SK-N-SH treated with all-trans-retinoic acid at 6 μM for 48 hours (cell line): ENCODE measurements at regions not wholly inside any gene's neighbourhood (a gene's known extent, or its start where the extent isn't known, plus 50 kb on each side); places are given as distances from the start of the nearest gene placed in this dataset.
"Not testable (repeated sequence)": the region's sequence is repeated elsewhere in the genome, so short reads cannot be mapped to it uniquely, and the experiment has no call there.

Experiments
- ARNTL ChIP-seq: fragments of 450-650 bp; formaldehyde crosslinking; IDR thresholded peaks from 2 replicates; pipeline ENCODE4 v1.5.0; 2020; ENCODE audit warnings: low read depth, mild to moderate bottlenecking, moderate library complexity, borderline replicate concordance
- BACH2 ChIP-seq: fragments of 250-450 bp; sonication (Bioruptor Pico); IDR thresholded peaks from 2 replicates; pipeline ENCODE4 v1.9.0; 2021; ENCODE audit warnings: mild to moderate bottlenecking, borderline replicate concordance
- GLIS3 ChIP-seq: fragments of 250-450 bp; sonication (Bioruptor Pico); IDR thresholded peaks from 2 replicates; pipeline ENCODE4 v1.5.0; 2020; ENCODE audit warnings: mild to moderate bottlenecking, moderate library complexity
- ZNF565 ChIP-seq: fragments of 450-650 bp; formaldehyde crosslinking; conservative IDR thresholded peaks from 2 replicates; pipeline ENCODE4 v1.5.0; 2020; ENCODE audit warnings: low read depth, mild to moderate bottlenecking, moderate library complexity
- TF ChIP-seq, protein P1 (sequence below): fragments of 250-450 bp; sonication (Bioruptor Pico); IDR thresholded peaks from 2 replicates; pipeline ENCODE4 v1.8.0; 2020; ENCODE audit warnings: mild to moderate bottlenecking, moderate library complexity, borderline replicate concordance
- TF ChIP-seq, protein P2 (sequence below): fragments of 250-450 bp; sonication (Bioruptor Pico); IDR thresholded peaks from 2 replicates; pipeline ENCODE4 v1.5.1; 2020; ENCODE audit warnings: low read depth, mild to moderate bottlenecking, moderate library complexity
- TF ChIP-seq, protein P3 (sequence below): fragments of 250-450 bp; sonication (Bioruptor Pico); IDR thresholded peaks from 2 replicates; pipeline ENCODE4 v1.5.0; 2020; ENCODE audit warnings: mild to moderate bottlenecking, moderate library complexity
- TF ChIP-seq, protein P4 (sequence below): fragments of 250-450 bp; sonication (Bioruptor Pico); IDR thresholded peaks from 2 replicates; pipeline ENCODE4 v1.5.1; 2021; ENCODE audit warnings: mild to moderate bottlenecking, moderate library complexity

DNA sequence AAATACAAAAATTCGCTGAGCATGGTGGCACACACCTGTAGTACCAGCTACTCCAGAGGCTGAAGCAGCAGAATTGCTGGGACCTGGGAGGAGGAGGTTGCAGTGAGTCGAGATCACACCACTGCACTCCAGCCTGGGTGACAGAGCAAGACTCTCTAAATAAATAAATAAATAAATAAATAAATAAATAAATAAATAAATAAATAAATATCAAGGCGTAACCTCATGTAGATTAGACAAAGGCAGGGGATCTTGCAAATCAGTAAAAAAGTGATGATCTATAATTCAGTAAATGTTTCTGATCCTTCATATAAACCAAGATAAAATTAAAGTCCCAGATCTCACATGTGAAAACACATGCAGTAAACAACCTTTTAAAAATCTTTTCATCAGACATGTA is 425.6 kb downstream of the MRPL39 start:
- TF ChIP-seq, protein P1, sequence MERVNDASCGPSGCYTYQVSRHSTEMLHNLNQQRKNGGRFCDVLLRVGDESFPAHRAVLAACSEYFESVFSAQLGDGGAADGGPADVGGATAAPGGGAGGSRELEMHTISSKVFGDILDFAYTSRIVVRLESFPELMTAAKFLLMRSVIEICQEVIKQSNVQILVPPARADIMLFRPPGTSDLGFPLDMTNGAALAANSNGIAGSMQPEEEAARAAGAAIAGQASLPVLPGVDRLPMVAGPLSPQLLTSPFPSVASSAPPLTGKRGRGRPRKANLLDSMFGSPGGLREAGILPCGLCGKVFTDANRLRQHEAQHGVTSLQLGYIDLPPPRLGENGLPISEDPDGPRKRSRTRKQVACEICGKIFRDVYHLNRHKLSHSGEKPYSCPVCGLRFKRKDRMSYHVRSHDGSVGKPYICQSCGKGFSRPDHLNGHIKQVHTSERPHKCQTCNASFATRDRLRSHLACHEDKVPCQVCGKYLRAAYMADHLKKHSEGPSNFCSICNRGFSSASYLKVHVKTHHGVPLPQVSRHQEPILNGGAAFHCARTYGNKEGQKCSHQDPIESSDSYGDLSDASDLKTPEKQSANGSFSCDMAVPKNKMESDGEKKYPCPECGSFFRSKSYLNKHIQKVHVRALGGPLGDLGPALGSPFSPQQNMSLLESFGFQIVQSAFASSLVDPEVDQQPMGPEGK (CRISPR knock-in tag) = not testable (repeated sequence)
- TF ChIP-seq, protein P2, sequence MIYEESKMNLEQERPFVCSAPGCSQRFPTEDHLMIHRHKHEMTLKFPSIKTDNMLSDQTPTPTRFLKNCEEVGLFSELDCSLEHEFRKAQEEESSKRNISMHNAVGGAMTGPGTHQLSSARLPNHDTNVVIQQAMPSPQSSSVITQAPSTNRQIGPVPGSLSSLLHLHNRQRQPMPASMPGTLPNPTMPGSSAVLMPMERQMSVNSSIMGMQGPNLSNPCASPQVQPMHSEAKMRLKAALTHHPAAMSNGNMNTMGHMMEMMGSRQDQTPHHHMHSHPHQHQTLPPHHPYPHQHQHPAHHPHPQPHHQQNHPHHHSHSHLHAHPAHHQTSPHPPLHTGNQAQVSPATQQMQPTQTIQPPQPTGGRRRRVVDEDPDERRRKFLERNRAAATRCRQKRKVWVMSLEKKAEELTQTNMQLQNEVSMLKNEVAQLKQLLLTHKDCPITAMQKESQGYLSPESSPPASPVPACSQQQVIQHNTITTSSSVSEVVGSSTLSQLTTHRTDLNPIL = not testable (repeated sequence)
- TF ChIP-seq ARNTL, GLIS3, ZNF565, BACH2 (CRISPR knock-in tag): not testable (repeated sequence)
- TF ChIP-seq, protein P3, sequence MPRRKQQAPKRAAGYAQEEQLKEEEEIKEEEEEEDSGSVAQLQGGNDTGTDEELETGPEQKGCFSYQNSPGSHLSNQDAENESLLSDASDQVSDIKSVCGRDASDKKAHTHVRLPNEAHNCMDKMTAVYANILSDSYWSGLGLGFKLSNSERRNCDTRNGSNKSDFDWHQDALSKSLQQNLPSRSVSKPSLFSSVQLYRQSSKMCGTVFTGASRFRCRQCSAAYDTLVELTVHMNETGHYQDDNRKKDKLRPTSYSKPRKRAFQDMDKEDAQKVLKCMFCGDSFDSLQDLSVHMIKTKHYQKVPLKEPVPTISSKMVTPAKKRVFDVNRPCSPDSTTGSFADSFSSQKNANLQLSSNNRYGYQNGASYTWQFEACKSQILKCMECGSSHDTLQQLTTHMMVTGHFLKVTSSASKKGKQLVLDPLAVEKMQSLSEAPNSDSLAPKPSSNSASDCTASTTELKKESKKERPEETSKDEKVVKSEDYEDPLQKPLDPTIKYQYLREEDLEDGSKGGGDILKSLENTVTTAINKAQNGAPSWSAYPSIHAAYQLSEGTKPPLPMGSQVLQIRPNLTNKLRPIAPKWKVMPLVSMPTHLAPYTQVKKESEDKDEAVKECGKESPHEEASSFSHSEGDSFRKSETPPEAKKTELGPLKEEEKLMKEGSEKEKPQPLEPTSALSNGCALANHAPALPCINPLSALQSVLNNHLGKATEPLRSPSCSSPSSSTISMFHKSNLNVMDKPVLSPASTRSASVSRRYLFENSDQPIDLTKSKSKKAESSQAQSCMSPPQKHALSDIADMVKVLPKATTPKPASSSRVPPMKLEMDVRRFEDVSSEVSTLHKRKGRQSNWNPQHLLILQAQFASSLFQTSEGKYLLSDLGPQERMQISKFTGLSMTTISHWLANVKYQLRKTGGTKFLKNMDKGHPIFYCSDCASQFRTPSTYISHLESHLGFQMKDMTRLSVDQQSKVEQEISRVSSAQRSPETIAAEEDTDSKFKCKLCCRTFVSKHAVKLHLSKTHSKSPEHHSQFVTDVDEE (CRISPR knock-in tag) = not testable (repeated sequence)
- TF ChIP-seq, protein P4, sequence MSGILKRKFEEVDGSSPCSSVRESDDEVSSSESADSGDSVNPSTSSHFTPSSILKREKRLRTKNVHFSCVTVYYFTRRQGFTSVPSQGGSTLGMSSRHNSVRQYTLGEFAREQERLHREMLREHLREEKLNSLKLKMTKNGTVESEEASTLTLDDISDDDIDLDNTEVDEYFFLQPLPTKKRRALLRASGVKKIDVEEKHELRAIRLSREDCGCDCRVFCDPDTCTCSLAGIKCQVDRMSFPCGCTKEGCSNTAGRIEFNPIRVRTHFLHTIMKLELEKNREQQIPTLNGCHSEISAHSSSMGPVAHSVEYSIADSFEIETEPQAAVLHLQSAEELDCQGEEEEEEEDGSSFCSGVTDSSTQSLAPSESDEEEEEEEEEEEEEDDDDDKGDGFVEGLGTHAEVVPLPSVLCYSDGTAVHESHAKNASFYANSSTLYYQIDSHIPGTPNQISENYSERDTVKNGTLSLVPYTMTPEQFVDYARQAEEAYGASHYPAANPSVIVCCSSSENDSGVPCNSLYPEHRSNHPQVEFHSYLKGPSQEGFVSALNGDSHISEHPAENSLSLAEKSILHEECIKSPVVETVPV (CRISPR knock-in tag) = not testable (repeated sequence)
